Esophagus squamous epithelium (tissue), 5 donors: ENCODE measurements at regions not wholly inside any gene's neighbourhood (a gene's known extent, or its start where the extent isn't known, plus 50 kb on each side); places are given as distances from the start of the nearest gene placed in this dataset.

ENCODE experiments used
- DNase-seq: peaks from one replicate; lab custom pipeline; 2025; lab: John Stamatoyannopoulos, UW
- H3K27ac ChIP-seq, 4 donors: fragments of 200-600 bp; sonication (generic); one replicate each; pipeline ENCODE4 v1.5.1; 2016 to 2019; ENCODE audit warnings: mild to moderate bottlenecking in 1 of 4
- H3K27me3 ChIP-seq, 4 donors: fragments of 200-600 bp; sonication (generic); 1 replicate in 3 of 4; 2 replicates in 1 of 4; pipeline versions ENCODE4 v1.5.1 to v1.6.0; 2017 to 2021; ENCODE audit warnings: antibody characterized with exemption in 1 of 4
- H3K36me3 ChIP-seq, 3 donors: fragments of 200-600 bp; sonication (generic); one replicate each; pipeline ENCODE4 v1.5.1; 2016 to 2019
- H3K4me1 ChIP-seq, 3 donors: fragments of 200-600 bp; sonication (generic); one replicate each; pipeline ENCODE4 v1.5.1; 2017 to 2019
- H3K4me3 ChIP-seq, 4 donors: fragments of 200-600 bp; sonication (generic); 1 replicate in 3 of 4; 2 replicates in 1 of 4; pipeline ENCODE4 v1.5.1; 2016 to 2019; ENCODE audit warnings: mild to moderate bottlenecking in 2 of 4, moderate library complexity in 1 of 4
- H3K9me3 ChIP-seq, 3 donors: fragments of 200-600 bp; sonication (generic); one replicate each; pipeline ENCODE4 v1.5.1; 2016 to 2019
- CTCF ChIP-seq, 6 experiments: fragments of 450-650 bp in 4 of 6; fragments of 200-600 bp in 2 of 6; sonication (generic) in 2 of 6; IDR thresholded peaks; one replicate each; pipeline ENCODE4 v1.5.1; 2016 to 2019; ENCODE audit warnings: antibody characterized with exemption in 6 of 6, mild to moderate bottlenecking in 4 of 6, moderate library complexity in 4 of 6
- POLR2A ChIP-seq, 4 donors: fragments of 450-650 bp; IDR thresholded peaks; one replicate each; pipeline ENCODE4 v1.6.1; 2017; ENCODE audit warnings: antibody characterized with exemption in 4 of 4, mild to moderate bottlenecking in 4 of 4, moderate library complexity in 3 of 4
- WGBS, 2 donors: methylation state at CpG; one replicate each; pipeline ENCODE4 v1.1.5; 2018; 5-methylcytosine and 5-hydroxymethylcytosine counted together
- intact Hi-C: fragments of 100-400 bp; cut with DNase I; formaldehyde crosslinking; loops from one replicate; pipeline ENCODE4 v1.15.0; 2022
- donor health status: DM: yes; HTN: yes; CAD: no.

- no peak overlapping the region for H3K27ac ChIP-seq
- peaks cover 0 to 42% (median 0%) of the 10 kb centered on the region in 4 donors for H3K27me3 ChIP-seq
- H3K9me3 ChIP-seq, result no peaks in the 10 kb centered on the region
- 75 to 80% methylated on average over 4 to 10 of the region's 20 CpGs for WGBS, 2 donors
- H3K4me3 ChIP-seq, result no peak overlapping the region
- no peaks in the 10 kb centered on the region for H3K36me3 ChIP-seq
- TF ChIP-seq CTCF (IDR thresholded peaks at IDR 0.05) (no peak), POLR2A (IDR thresholded peaks at IDR 0.05) (no peak)
- no peaks in the 10 kb centered on the region for H3K4me1 ChIP-seq
- no peak for DNase-seq
- intact Hi-C loops, result no loop called here
These were observed 215.4 kb upstream of the C14orf180 start for GRCh38 chr14:104363891-104364760.

- Histone ChIP-seq H3K9me3 (no peaks in the 10 kb centered on the region), H3K4me1 (no peaks in the 10 kb centered on the region), H3K36me3 (no peaks in the 10 kb centered on the region), H3K27ac (no peak overlapping the region), H3K4me3 (no peak overlapping the region), H3K27me3 (peaks cover 0 to 49% (median 0%) of the 10 kb centered on the region in 4 donors)
- WGBS, 2 donors, result 74 to 75% methylated on average over 9 to 10 of the region's 10 CpGs
- intact Hi-C loops, result no loop called here
- no peak for DNase-seq
- TF ChIP-seq CTCF (IDR thresholded peaks at IDR 0.05) (no peak), POLR2A (IDR thresholded peaks at IDR 0.05) (no peak)
These were observed 214.7 kb upstream of the C14orf180 start for GRCh38 chr14:104364830-104365229.

- intact Hi-C loops, result no loop called here
- no peak for DNase-seq
- 60 to 62% methylated on average over 2 to 3 of the region's 16 CpGs for WGBS, 2 donors
- Histone ChIP-seq H3K27ac (no peak overlapping the region), H3K36me3 (no peaks in the 10 kb centered on the region), H3K9me3 (no peaks in the 10 kb centered on the region), H3K4me3 (no peak overlapping the region), H3K27me3 (peaks cover 0 to 51% (median 0%) of the 10 kb centered on the region in 4 donors), H3K4me1 (no peaks in the 10 kb centered on the region)
- TF ChIP-seq CTCF (IDR thresholded peaks at IDR 0.05) (no peak), POLR2A (IDR thresholded peaks at IDR 0.05) (no peak)
These were observed 212.4 kb upstream of the C14orf180 start for GRCh38 chr14:104366931-104367865.

GRCh38 chr14:104367866-104368750, 211.5 kb upstream of the C14orf180 start:
- H3K27ac ChIP-seq, result no peak overlapping the region
- WGBS, 2 donors, result 56 to 71% methylated on average over 14 to 18 of the region's 36 CpGs
- no peaks in the 10 kb centered on the region for H3K4me1 ChIP-seq
- no peaks in the 10 kb centered on the region for H3K9me3 ChIP-seq
- no peaks in the 10 kb centered on the region for H3K36me3 ChIP-seq
- H3K4me3 ChIP-seq, result no peak overlapping the region
- TF ChIP-seq CTCF (IDR thresholded peaks at IDR 0.05) (no peak), POLR2A (IDR thresholded peaks at IDR 0.05) (no peak)
- DNase-seq, result no peak
- intact Hi-C loops, result no loop called here
- peaks cover 0 to 52% (median 0%) of the 10 kb centered on the region in 4 donors for H3K27me3 ChIP-seq
